ENCODE measurements at regions not wholly inside any gene's neighbourhood (a gene's known extent, or its start where the extent isn't known, plus 50 kb on each side); places are given as distances from the start of the nearest gene placed in this dataset.
A peak's percentile ranks its signal among the peaks of the same experiment; 100 is the strongest.

- no peak for FAIRE-seq
These were observed 277.3 kb downstream of the VRK1 start for GRCh38 chr14:97074456-97074855.

GRCh38 chr14:97074856-97075255 lies 277.7 kb downstream of the VRK1 start:
- DNase-seq (ENCODE audit: insufficient read length, low spot score) (no peak), FAIRE-seq (no peak)
- TF ChIP-seq POLR2AphosphoS5 (IDR thresholded peaks at IDR 0.05; ENCODE audit: low read depth, low read length) (no peak), POLR2A (IDR thresholded peaks at IDR 0.05; ENCODE audit: low read depth, low read length) (no peak), SPI1 (IDR thresholded peaks at IDR 0.05; ENCODE audit: low read depth, low read length) (no peak), TAF1 (IDR thresholded peaks at IDR 0.05; ENCODE audit: low read depth, low read length) (no peak), POU2F2 (IDR thresholded peaks at IDR 0.05; ENCODE audit: low read depth, low read length) (no peak), PAX5 (IDR thresholded peaks at IDR 0.05; ENCODE audit: insufficient read depth, low read length, severe bottlenecking) (no peak)

More at GRCh38 chr14:97074456-97074855, 277.3 kb downstream of the VRK1 start:
- DNase-seq (ENCODE audit: insufficient read length, low spot score) = no peak
- TF ChIP-seq TAF1 (IDR thresholded peaks at IDR 0.05; ENCODE audit: low read depth, low read length) (no peak), PAX5 (IDR thresholded peaks at IDR 0.05; ENCODE audit: insufficient read depth, low read length, severe bottlenecking) (no peak), POLR2A (IDR thresholded peaks at IDR 0.05; ENCODE audit: low read depth, low read length) (no peak), POLR2AphosphoS5 (IDR thresholded peaks at IDR 0.05; ENCODE audit: low read depth, low read length) (no peak), POU2F2 (IDR thresholded peaks at IDR 0.05; ENCODE audit: low read depth, low read length) (no peak), SPI1 (IDR thresholded peaks at IDR 0.05; ENCODE audit: low read depth, low read length) (no peak)

DNA sequence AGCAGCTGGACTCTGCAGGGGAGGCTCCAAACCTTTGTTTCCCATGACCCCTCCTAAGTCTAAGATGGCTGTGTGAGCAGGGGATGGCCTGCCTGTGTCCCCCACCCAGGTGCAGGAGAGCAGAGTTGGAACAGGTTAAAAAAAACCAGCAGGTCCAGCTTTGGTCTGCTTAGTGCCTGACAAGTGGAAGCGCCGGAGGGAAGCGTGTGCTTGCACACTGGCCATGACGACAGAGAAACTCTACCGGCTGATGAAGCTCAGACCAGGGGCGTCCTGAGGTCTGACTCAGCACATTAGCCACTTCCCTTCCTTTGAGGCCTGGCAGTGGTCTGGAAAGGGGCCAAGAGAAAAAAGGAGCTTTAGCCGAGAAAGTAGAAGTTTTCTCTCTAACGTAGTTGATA lies 280.1 kb downstream of the VRK1 start:
- peak; percentile 5 for FAIRE-seq

GRCh38 chr14:97077687-97078086 lies 280.5 kb downstream of the VRK1 start:
- FAIRE-seq (no peak), DNase-seq (ENCODE audit: insufficient read length, low spot score) (no peak)
- TF ChIP-seq TAF1 (IDR thresholded peaks at IDR 0.05; ENCODE audit: low read depth, low read length) (no peak), PAX5 (IDR thresholded peaks at IDR 0.05; ENCODE audit: insufficient read depth, low read length, severe bottlenecking) (no peak), SPI1 (IDR thresholded peaks at IDR 0.05; ENCODE audit: low read depth, low read length) (no peak), POLR2A (IDR thresholded peaks at IDR 0.05; ENCODE audit: low read depth, low read length) (no peak), POLR2AphosphoS5 (IDR thresholded peaks at IDR 0.05; ENCODE audit: low read depth, low read length) (no peak), POU2F2 (IDR thresholded peaks at IDR 0.05; ENCODE audit: low read depth, low read length) (no peak)

More for the DNA sequence above, 280.1 kb downstream of the VRK1 start:
- TF ChIP-seq TAF1 (IDR thresholded peaks at IDR 0.05; ENCODE audit: low read depth, low read length) (no peak), SPI1 (IDR thresholded peaks at IDR 0.05; ENCODE audit: low read depth, low read length) (peak; percentile 69)
- DNase-seq (ENCODE audit: insufficient read length, low spot score) = peak; percentile 13

- DNase-seq (ENCODE audit: insufficient read length, low spot score) (no peak), FAIRE-seq (no peak)
- TF ChIP-seq POLR2A (IDR thresholded peaks at IDR 0.05; ENCODE audit: low read depth, low read length) = no peak
- TF ChIP-seq SPI1 (IDR thresholded peaks at IDR 0.05; ENCODE audit: low read depth, low read length) = no peak
- no peak for TF ChIP-seq POLR2AphosphoS5 (IDR thresholded peaks at IDR 0.05; ENCODE audit: low read depth, low read length)
- no peak for TF ChIP-seq TAF1 (IDR thresholded peaks at IDR 0.05; ENCODE audit: low read depth, low read length)
- no peak for TF ChIP-seq PAX5 (IDR thresholded peaks at IDR 0.05; ENCODE audit: insufficient read depth, low read length, severe bottlenecking)
These were observed 283.8 kb downstream of the VRK1 start for GRCh38 chr14:97080991-97081390.

GRCh38 chr14:97095269-97095668 lies 298.1 kb downstream of the VRK1 start:
- no peak for FAIRE-seq
- TF ChIP-seq POLR2A (IDR thresholded peaks at IDR 0.05; ENCODE audit: low read depth, low read length) (no peak), SPI1 (IDR thresholded peaks at IDR 0.05; ENCODE audit: low read depth, low read length) (no peak), PAX5 (IDR thresholded peaks at IDR 0.05; ENCODE audit: insufficient read depth, low read length, severe bottlenecking) (no peak), POLR2AphosphoS5 (IDR thresholded peaks at IDR 0.05; ENCODE audit: low read depth, low read length) (no peak)
- DNase-seq (ENCODE audit: insufficient read length, low spot score) = no peak

DNA sequence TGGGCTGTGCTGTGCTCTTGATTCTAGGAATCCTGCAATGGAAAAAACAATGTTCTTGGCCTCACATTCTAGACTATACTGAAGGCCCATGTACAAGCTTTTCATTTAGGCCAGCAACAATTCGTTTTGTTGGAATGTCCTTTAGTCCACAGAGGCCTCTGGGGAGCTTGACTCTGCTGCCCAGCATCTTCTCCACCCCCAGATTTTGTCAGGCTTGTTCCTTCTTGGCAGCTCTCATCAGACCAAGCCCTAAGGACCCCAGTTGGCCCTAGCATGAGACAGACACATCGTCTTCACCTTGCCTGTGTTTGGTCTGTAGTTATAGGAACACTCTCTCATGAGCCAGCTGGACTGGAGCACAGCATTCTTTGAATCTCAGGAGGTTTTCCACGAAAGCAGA lies 300.1 kb downstream of the VRK1 start:
- TF ChIP-seq TAF1 (IDR thresholded peaks at IDR 0.05; ENCODE audit: low read depth, low read length) (no peak), PAX5 (IDR thresholded peaks at IDR 0.05; ENCODE audit: insufficient read depth, low read length, severe bottlenecking) (no peak), POLR2A (IDR thresholded peaks at IDR 0.05; ENCODE audit: low read depth, low read length) (no peak), POU2F2 (IDR thresholded peaks at IDR 0.05; ENCODE audit: low read depth, low read length) (no peak), SPI1 (IDR thresholded peaks at IDR 0.05; ENCODE audit: low read depth, low read length) (no peak), POLR2AphosphoS5 (IDR thresholded peaks at IDR 0.05; ENCODE audit: low read depth, low read length) (no peak)
- DNase-seq (ENCODE audit: insufficient read length, low spot score) (no peak), FAIRE-seq (no peak)

DNA sequence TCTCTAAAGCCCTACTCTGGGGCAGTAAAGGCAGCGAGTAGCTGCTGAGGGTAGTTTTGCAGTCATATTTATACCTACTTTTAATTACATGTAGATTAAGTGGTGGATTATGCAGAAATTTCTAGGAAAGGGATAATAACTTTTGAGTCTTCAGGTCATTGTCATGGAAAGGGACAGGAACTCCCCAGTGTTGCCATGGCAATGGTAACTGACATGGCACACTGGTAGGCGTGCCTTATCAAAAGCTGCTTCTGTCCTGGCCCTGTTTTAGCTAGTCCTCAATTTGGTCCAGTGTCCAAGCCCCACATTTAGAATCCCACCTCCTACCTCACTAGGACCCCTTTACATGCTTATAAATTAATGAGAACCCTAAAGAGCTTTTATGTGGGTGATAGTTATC lies 303.1 kb downstream of the VRK1 start:
- DNase-seq (ENCODE audit: insufficient read length, low spot score) (no peak), FAIRE-seq (no peak)
- TF ChIP-seq POU2F2 (IDR thresholded peaks at IDR 0.05; ENCODE audit: low read depth, low read length) = no peak
- TF ChIP-seq POLR2A (IDR thresholded peaks at IDR 0.05; ENCODE audit: low read depth, low read length) = no peak
- TF ChIP-seq POLR2AphosphoS5 (IDR thresholded peaks at IDR 0.05; ENCODE audit: low read depth, low read length) = no peak
- no peak for TF ChIP-seq SPI1 (IDR thresholded peaks at IDR 0.05; ENCODE audit: low read depth, low read length)
- no peak for TF ChIP-seq TAF1 (IDR thresholded peaks at IDR 0.05; ENCODE audit: low read depth, low read length)
- no peak for TF ChIP-seq PAX5 (IDR thresholded peaks at IDR 0.05; ENCODE audit: insufficient read depth, low read length, severe bottlenecking)

- DNase-seq (ENCODE audit: insufficient read length, low spot score) (no peak), FAIRE-seq (no peak)
- TF ChIP-seq PAX5 (IDR thresholded peaks at IDR 0.05; ENCODE audit: insufficient read depth, low read length, severe bottlenecking) (no peak), POLR2A (IDR thresholded peaks at IDR 0.05; ENCODE audit: low read depth, low read length) (no peak), TAF1 (IDR thresholded peaks at IDR 0.05; ENCODE audit: low read depth, low read length) (no peak), SPI1 (IDR thresholded peaks at IDR 0.05; ENCODE audit: low read depth, low read length) (no peak), POU2F2 (IDR thresholded peaks at IDR 0.05; ENCODE audit: low read depth, low read length) (no peak), POLR2AphosphoS5 (IDR thresholded peaks at IDR 0.05; ENCODE audit: low read depth, low read length) (no peak)
These were observed 304.4 kb downstream of the VRK1 start for GRCh38 chr14:97101561-97101960.

DNA sequence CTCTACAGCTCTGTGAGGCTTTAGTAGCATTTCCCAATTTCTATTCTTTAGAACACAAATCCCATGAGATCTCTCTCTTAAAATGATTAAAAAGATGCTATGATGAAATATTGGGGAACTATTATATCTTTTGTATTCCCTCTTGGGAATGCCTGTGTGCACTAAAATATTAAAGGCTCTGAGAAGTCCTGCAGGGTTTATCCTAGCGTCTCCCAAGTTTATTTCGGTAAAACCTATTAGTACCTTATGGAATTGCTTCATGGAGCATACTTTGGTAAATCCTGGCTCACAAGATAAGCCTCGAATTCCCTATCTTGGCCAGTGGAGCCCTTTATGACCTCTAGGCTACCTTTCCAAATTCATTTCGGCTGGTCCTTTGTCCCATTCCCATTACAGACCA lies 306.8 kb downstream of the VRK1 start:
- DNase-seq (ENCODE audit: insufficient read length, low spot score) (no peak), FAIRE-seq (no peak)
- TF ChIP-seq SPI1 (IDR thresholded peaks at IDR 0.05; ENCODE audit: low read depth, low read length) (no peak), POLR2AphosphoS5 (IDR thresholded peaks at IDR 0.05; ENCODE audit: low read depth, low read length) (no peak), PAX5 (IDR thresholded peaks at IDR 0.05; ENCODE audit: insufficient read depth, low read length, severe bottlenecking) (no peak), POU2F2 (IDR thresholded peaks at IDR 0.05; ENCODE audit: low read depth, low read length) (no peak), TAF1 (IDR thresholded peaks at IDR 0.05; ENCODE audit: low read depth, low read length) (no peak), POLR2A (IDR thresholded peaks at IDR 0.05; ENCODE audit: low read depth, low read length) (no peak)

All from GM12891 (cell line).